Lower leg skin (tissue), 4 donors: ENCODE measurements at regions not wholly inside any gene's neighbourhood (a gene's known extent, or its start where the extent isn't known, plus 50 kb on each side); places are given as distances from the start of the nearest gene placed in this dataset.

Experiments used
- DNase-seq, 2 donors: peaks; one replicate each; pipeline ENCODE4 v3.0.0-alpha.2; 2019; ENCODE audit warnings: low spot score in 2 of 2
- H3K4me3 ChIP-seq: fragments of 200-600 bp; sonication (generic); 2 replicates; pipeline ENCODE4 v1.5.1; 2017; ENCODE audit warnings: mild to moderate bottlenecking, low read depth; ENCODE audit not compliant: poor library complexity, severe bottlenecking
- POLR2A ChIP-seq, 2 donors: fragments of 450-650 bp; IDR thresholded peaks; one replicate each; pipeline ENCODE4 v1.6.1; 2016 to 2017; ENCODE audit warnings: antibody characterized with exemption in 2 of 2, mild to moderate bottlenecking in 1 of 2, moderate library complexity in 1 of 2
- WGBS, 2 donors: methylation state at CpG; one replicate each; pipeline ENCODE4 v1.1.5; 2018; 5-methylcytosine and 5-hydroxymethylcytosine counted together
- intact Hi-C: fragments of 100-400 bp; cut with DNase I; formaldehyde crosslinking; loops from one replicate; pipeline ENCODE4 v1.15.0; 2023; ENCODE audit warnings: low total_unique reads
- TF ChIP-seq, protein P1 (sequence below), 3 donors: fragments of 450-650 bp; IDR thresholded peaks; one replicate each; pipeline ENCODE4 v1.5.1; 2016; ENCODE audit warnings: antibody characterized with exemption in 3 of 3, mild to moderate bottlenecking in 3 of 3, moderate library complexity in 2 of 3

DNA sequence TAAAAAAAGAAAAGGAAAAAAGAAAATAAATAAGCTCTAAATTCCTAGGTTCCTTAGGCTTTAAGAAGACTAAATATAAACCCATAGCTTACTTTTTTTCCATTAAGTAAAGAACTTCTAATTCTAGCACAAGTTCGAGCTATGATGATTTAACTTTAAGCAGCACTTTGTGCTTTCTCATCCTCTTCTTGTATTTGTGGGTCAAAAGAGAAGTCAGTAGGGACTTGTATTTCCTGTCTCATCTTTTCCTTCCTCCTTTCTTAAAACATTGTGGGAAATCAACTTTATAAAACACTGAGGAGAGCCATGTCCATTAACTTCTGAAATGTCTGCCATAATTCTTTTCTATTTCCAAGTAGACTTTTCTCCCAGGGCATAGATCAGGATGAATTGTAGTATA, 637.7 kb upstream of the CITED2 start:
- 67 to 75% methylated on average over 1 of the region's 1 CpG for WGBS, 2 donors
- H3K4me3 ChIP-seq: no peak overlapping the region
- no peak for TF ChIP-seq POLR2A (IDR thresholded peaks at IDR 0.05)
- TF ChIP-seq, protein P1, sequence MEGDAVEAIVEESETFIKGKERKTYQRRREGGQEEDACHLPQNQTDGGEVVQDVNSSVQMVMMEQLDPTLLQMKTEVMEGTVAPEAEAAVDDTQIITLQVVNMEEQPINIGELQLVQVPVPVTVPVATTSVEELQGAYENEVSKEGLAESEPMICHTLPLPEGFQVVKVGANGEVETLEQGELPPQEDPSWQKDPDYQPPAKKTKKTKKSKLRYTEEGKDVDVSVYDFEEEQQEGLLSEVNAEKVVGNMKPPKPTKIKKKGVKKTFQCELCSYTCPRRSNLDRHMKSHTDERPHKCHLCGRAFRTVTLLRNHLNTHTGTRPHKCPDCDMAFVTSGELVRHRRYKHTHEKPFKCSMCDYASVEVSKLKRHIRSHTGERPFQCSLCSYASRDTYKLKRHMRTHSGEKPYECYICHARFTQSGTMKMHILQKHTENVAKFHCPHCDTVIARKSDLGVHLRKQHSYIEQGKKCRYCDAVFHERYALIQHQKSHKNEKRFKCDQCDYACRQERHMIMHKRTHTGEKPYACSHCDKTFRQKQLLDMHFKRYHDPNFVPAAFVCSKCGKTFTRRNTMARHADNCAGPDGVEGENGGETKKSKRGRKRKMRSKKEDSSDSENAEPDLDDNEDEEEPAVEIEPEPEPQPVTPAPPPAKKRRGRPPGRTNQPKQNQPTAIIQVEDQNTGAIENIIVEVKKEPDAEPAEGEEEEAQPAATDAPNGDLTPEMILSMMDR (IDR thresholded peaks at IDR 0.05): no peak
- DNase-seq: no peak
- intact Hi-C loops: no loop called here

DNA sequence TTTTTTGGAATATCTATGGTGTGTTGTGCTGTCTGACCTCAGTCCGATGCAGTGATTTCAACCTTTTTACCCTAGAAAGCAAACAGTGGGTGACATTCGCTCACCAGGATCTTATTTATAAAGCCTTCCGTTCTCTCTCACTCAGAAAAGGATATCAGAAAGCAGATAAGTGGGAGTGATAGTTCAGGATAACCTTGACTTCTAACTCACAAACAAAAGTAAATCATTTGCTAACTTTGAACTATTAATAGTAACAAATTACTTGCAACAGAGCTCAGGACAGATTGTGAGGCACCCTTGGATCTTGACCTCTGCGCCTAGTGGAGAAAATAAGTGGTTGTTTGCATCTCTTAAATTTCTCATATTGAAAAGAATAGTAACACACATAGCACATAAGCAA, 637.1 kb upstream of the CITED2 start:
- WGBS, 2 donors: 88 to 94% methylated on average over 4 of the region's 4 CpGs
- intact Hi-C loops: no loop called here
- TF ChIP-seq POLR2A (IDR thresholded peaks at IDR 0.05): no peak
- TF ChIP-seq, protein P1 (IDR thresholded peaks at IDR 0.05): no peak
- no peak overlapping the region for H3K4me3 ChIP-seq
- DNase-seq: no peak

DNA sequence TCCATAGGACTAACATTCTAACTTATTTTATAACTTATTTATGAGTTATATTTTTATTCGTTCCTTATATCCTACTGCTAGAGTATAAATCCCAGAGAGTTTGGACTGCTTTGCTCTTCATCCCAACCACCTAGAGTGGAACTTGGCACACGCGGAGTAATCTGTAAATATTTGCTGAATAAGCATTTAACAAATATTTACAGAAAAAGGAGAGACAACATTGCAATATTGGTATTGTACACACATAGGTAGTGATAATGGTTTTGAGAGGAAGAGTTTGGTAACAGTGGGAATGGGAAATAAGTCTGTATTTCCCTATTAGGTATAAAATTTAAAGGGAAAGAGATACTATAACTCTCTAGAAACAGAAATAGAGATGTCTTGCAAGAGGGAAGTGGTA, 634.8 kb upstream of the CITED2 start:
- 93 to 96% methylated on average over 3 of the region's 3 CpGs for WGBS, 2 donors

DNA sequence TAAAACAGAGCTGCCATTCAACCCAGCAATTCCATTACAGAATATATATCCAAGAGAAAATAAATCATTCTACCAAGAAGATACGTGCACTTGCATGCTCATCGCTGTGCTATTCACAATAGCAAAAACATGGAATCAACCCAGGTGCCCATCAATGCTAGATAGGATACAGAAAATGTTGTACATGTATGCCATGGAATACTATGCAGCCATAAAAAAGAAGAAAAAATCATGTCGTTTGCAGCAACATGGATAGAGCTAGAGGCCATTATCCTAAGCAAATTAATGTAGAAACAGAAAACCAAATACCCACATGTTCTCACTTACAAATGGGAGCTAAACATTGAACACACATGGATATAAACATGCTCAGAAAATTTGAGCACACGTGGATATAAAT, 633.1 kb upstream of the CITED2 start:
- intact Hi-C loops: loop anchor here (5.0 kb wide), 1 partner anchor 1020 kb away; no protein-coding TSS in a partner anchor
- no peak for TF ChIP-seq POLR2A (IDR thresholded peaks at IDR 0.05)
- TF ChIP-seq, protein P1 (IDR thresholded peaks at IDR 0.05): no peak
- 92 to 93% methylated on average over 4 of the region's 4 CpGs for WGBS, 2 donors
- DNase-seq: no peak
- H3K4me3 ChIP-seq: no peak overlapping the region

More for the DNA sequence above, 634.8 kb upstream of the CITED2 start:
- intact Hi-C loops: loop anchor here (5.0 kb wide), 1 partner anchor 1018 kb away; no protein-coding TSS in a partner anchor
- no peak overlapping the region for H3K4me3 ChIP-seq
- TF ChIP-seq POLR2A (IDR thresholded peaks at IDR 0.05): no peak
- TF ChIP-seq, protein P1 (IDR thresholded peaks at IDR 0.05): no peak
- no peak for DNase-seq

DNA sequence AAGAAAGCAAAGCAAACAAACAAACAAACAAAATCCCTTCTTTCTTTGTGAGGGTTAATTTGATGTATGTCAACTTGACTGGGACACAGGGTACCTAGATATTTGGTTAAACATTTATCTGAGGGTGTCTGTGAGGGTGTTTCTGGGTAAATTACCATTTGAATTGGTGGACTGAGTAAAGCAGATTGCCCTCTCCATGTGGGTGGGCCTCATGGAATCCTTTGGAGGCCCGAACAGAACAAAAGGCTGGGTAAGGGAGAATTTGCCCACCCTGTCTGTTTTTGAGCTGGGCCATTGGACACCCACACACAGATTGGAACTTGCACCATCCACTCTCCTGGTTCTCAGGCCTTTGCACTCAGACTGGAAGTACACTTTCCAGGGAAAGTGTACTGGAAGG, 628.8 kb upstream of the CITED2 start:
- WGBS, 2 donors: 41 to 65% methylated on average over 1 of the region's 1 CpG
- intact Hi-C loops: no loop called here
- TF ChIP-seq POLR2A (IDR thresholded peaks at IDR 0.05): no peak
- TF ChIP-seq, protein P1 (IDR thresholded peaks at IDR 0.05): no peak
- DNase-seq: no peak
- H3K4me3 ChIP-seq: no peak overlapping the region

DNA sequence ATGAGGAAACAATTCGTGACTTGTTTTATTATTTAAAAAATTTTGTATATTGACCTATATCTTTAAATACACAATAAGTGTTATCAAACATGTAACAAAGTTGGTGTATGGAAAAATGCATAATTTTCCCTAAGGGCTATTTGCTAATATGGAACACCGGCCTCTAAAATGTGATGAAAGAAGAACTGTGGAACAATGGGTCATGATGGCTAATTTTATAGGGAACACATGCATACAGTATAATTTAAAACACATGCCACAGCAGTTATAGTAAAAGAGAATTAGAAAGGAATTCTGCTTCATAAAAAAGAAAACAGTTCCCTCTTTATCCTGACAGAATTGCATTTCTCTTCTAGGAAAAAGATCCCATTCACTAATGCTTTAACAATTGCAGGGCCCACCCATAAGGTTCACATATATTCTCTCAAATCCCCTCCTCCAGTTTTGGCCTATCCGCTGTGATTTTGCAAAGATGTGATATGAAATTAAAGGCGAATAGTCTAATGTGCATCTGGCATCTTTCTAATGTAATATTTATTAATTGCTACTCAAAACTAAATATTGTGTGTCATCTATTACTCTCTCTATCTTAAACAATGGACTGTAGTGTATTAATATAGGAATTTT, 628.1 kb upstream of the CITED2 start:
- intact Hi-C loops: no loop called here
- TF ChIP-seq, protein P1 (IDR thresholded peaks at IDR 0.05): no peak
- no peak for TF ChIP-seq POLR2A (IDR thresholded peaks at IDR 0.05)
- no peak overlapping the region for H3K4me3 ChIP-seq
- no peak for DNase-seq
- 51 to 52% methylated on average over 4 of the region's 4 CpGs for WGBS, 2 donors
